ENCODE measurements at regions not wholly inside any gene's neighbourhood (a gene's known extent, or its start where the extent isn't known, plus 50 kb on each side); places are given as distances from the start of the nearest gene placed in this dataset.

DNA sequence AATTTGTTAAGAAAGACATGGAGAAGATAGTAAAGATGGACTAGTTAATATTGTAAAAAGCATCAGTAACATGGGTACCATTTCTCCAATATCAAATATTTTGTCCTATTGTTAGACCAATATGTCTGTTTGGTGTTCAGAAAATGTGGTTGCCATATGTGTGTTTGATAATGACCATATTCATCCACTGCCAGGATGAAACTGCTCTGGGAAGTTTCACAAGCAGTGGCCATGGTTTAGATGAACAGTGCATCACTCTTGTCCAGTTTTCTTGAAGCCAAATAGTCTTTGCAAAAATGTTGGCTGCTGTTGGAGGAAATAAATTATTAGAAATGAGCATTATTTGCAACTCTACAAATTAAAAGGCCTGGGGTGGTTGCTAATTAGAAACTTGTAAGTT is 333.8 kb downstream of the NUF2 start:
- no peak for DNase-seq (ENCODE audit: low read depth)

DNA sequence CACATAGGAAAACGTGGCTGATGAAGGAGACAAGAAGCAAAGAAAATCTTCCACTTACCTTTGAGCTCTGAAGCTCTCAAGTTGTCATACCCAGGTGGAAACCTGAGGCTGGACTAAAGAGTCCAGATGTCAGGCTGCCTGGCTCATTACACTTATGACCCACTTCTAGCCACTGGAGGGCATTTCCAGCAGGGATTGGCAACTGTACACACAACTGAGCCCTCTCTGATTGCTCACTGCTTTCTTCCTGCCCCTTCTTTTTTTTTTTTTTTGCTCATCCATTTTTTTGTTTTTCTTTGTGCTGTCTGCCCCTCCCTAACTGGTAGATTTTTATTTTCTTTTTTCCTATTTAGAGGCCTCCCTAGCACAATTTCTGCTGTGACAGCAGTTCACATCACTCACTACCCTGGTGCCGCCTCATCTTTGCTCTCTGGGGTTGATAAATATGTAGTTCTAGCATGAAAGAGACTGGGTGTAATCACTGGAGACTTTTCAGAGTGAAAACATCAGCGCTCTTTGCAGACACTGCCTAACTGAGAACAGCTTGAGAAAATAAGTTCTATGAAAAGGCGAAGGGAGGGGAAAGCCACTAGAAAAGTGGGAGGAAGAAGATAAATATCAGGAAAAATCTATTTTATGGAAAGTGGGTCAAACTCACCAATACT is 334.5 kb downstream of the NUF2 start:
- DNase-seq (ENCODE audit: low read depth): no peak

DNA sequence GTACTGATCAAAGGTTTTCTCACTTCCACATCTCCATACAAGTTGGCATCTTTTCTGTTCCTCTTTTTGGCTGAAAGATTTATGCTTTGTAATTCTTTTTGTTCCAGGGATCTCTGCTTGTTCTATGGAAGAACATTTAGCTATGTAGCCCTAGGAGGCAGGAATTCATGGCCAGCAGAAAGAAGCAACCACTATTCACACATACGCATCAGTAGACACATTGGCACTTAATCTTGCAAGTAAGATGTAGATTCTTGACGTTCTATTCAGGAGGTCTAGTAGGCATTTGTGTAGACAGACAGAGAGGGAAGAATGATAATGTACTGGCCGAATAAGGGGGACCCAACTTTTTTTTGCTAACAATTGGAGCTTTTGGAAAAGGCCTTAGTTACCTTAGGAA is 336.0 kb downstream of the NUF2 start:
- no peak for DNase-seq (ENCODE audit: low read depth)

DNA sequence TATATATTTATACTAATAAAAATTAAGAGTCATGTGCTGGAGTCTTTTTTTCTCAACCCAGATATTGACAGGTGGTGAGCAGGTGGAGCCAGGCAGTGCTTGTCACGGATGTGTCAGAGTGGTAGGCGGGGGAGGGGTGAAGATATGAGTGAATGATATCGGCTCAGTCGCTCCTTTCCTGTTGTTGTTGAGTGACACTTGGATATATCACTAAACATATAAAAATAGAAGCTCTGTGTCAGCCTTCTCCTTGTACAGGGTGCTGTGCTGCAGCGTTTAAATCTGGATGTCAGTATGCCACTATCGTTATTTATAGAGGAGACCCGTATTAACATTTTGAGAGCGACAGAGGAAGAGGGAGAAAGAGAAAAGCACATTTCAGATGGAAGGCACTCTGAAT is 339.6 kb downstream of the NUF2 start:
- no peak for DNase-seq (ENCODE audit: low read depth)

- DNase-seq (ENCODE audit: low read depth): peak; percentile 1
Observed at GRCh38 chr1:163664671-163665335, 343.0 kb downstream of the NUF2 start.

- no peak for DNase-seq (ENCODE audit: low read depth)
Observed at GRCh38 chr1:163668472-163668871, 346.7 kb downstream of the NUF2 start.

DNA sequence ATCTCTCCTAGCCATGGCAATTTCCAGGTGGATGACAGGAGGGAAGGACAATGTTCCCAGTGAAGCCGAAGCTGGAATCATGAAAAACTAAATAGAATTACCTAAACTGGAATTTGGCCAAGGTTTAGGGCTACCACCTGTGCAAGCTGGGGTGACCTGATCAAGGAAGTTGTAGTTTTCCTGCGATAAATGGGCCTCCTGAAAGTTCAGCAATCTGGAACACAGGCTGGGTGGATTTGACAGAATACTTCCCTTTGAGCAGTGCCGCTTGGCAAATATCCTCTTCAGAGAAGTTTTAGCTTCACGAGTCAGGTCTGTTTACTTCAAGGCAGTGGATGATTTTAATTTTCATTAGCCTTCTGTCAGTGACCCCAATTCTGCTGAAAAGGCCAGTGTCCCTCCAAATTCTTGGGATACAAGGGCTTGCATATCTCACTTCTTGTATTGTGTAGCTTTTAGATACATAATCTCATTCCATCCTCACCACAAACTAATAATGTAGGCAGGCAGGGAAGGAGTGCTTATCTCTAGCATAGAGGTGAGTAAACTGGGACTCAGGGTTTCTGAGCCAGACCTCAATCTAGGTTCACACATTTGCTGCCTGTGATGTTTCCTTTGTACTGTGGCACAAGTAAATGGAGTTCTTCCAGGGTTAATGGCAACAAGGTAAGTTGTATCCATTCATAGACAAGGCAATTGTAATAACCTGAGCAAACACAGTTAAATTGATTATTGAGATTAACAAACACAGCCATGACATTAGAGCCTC is 349.4 kb downstream of the NUF2 start:
- no peak for DNase-seq (ENCODE audit: low read depth)

GRCh38 chr1:163672976-163673758 is 351.4 kb downstream of the NUF2 start:
- peak; percentile 58 for DNase-seq (ENCODE audit: low read depth)

DNA sequence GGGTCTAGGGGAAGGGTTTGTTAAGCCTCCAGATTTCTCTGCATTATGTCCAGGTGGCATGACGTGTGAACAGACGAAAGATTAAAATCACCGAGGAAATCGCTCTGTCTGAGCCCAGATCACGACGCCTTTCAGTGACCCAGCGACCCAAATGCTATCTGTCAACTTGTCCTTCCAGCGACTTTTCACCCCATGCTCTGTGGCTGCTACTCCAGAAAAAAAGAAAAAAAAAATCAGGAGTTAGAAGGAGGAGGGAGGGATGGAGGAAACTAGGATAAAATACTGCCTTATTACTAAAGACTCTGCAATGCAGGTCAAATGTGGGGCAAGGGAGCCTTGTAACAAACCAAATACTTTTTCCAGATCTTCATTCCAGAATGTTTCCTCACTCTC is 352.0 kb downstream of the NUF2 start:
- DNase-seq (ENCODE audit: low read depth): peak; percentile 86

DNA sequence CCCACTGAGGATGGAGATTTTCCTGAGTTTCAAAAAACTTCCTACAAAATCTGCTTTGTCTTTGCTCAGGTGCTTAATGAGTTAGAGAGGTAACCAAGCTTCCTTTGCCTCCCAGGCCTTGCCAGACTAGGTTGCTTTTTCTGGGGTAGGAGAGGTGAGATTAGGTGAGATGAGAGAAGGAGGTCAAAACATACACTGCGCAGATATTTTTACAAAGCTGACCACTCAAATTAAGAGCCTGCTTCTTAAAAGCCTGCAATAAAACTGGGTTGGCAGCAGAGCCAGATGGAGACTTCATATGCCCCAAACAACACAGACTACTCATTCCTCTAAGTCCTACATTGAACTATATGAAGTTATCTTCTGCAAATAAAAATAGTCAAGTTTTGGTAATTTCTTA is 352.5 kb downstream of the NUF2 start:
- peak; percentile 1 for DNase-seq (ENCODE audit: low read depth)

GRCh38 chr1:163684785-163685184 is 363.0 kb downstream of the NUF2 start:
- DNase-seq (ENCODE audit: low read depth): no peak

DNA sequence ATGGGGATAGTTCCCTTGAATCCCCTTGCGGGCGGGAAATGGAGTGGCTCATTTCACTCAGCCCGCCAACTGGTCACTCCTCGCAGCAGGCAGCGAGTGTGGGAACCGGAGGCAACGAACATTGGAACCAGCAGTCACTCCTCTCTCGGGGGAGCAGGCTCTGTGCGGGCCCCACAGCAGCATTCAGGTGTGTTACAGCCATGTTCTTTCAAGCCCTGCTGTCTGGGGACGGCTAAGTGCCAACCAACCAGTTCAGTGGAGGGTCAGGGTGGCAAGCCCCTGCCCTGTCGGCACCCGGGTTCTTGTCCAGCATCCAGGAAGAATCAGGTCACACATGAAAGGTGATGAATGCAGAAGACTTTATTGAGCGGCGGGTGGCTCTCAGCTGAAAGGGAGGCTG is 370.5 kb downstream of the NUF2 start:
- no peak for DNase-seq (ENCODE audit: low read depth)

DNA sequence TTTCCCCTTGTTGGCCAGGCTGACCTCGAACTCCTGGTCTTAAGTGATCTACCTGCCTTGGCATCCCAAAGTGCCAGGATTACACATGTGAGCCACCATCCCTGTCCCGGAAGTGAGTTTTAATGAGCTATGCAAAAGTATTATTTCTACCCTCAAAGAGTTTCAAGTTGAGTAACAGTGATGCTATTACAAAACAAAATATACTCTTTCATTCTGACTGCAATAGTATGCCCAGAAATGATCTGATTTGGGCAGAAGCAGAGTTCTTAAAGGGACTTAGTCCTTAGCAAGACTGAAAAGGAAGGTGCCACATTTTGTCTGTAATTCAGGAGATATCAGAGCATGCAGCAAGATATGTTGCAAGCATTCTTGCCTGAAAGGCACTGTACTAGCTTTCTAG is 375.4 kb downstream of the NUF2 start:
- no peak for DNase-seq (ENCODE audit: low read depth)

GRCh38 chr1:163701783-163702374 is 380.1 kb downstream of the NUF2 start:
- no peak for DNase-seq (ENCODE audit: low read depth)

DNA sequence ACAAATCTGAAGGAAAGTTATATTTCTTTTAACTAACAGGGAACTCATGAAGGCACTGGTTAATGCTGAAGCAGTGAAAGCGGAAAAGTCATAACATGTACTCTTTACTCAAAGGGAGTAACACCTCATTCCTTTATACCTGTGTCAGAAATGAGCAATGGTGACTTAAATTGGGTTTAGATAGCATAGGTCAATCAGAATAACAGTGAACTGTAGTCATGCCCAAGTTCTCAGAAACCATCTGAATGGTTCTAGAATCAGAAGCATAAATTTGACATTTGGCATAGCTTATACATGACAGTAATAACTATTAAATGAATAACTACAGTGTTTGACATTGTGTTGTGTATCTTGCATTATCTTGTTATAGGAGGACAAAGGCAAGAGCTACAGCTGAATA is 382.0 kb downstream of the NUF2 start:
- no peak for DNase-seq (ENCODE audit: low read depth)

DNA sequence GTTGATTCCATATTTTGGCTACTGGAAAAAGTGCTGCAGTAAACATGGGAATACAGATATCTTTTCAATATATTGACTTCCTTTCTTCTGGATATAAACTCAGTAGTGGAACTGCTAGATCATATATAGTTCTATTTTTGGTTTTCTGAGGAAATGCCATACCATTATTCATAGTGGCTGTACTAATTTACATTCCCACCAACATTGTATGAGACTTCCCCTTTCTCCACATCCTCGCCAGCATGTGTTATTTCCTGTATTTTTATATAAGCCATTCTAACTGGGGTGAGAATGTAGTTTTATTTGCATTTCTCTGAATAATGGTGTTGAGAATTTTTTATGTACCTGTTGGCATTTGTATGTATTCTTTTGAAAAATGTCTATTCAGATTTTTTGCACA is 385.2 kb downstream of the NUF2 start:
- DNase-seq (ENCODE audit: low read depth): peak; percentile 8

GRCh38 chr1:163709636-163710035 is 387.9 kb downstream of the NUF2 start:
- peak; percentile 28 for DNase-seq (ENCODE audit: low read depth)

GRCh38 chr1:163712321-163712720 is 390.6 kb downstream of the NUF2 start:
- DNase-seq (ENCODE audit: low read depth): no peak

DNA sequence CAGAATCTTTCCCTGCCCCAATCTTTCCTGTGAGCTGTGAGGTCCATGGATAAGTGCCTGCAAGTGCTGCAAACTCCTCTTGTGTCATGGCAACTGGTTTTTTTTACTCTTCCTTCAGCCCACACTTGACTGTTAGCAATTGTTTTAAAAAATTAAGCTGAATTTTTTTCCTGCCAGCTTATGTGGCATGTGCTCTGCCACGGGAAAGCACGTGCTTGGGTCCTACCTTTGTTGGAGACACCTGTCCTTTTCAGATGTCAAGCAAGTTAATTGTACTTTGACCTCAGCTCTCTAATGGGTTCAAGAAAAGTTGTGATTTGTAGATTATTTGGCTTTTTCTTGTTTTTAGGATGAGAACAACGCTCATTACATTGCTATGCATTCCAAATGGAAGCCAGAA is 398.5 kb downstream of the NUF2 start:
- DNase-seq (ENCODE audit: low read depth): no peak

DNA sequence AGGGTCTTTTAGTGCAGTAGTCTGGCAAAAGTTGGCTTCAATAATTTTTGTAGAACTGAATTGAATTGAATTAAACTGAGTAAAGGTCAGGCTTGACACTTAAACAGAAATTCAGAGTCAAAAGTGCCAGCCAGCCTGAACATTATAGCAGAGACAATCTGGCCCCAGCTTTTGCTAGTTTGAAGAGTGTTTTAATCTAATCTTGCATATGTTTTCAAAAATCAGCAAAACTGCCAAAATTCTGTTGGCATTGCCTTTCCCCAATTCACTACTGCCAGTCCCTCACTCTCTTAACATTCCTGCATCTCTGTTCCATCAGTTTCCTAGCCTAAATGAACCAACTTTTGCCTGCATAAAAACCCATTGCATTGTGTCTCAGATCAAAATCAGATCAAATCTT is 403.8 kb downstream of the NUF2 start:
- no peak for DNase-seq (ENCODE audit: low read depth)

DNA sequence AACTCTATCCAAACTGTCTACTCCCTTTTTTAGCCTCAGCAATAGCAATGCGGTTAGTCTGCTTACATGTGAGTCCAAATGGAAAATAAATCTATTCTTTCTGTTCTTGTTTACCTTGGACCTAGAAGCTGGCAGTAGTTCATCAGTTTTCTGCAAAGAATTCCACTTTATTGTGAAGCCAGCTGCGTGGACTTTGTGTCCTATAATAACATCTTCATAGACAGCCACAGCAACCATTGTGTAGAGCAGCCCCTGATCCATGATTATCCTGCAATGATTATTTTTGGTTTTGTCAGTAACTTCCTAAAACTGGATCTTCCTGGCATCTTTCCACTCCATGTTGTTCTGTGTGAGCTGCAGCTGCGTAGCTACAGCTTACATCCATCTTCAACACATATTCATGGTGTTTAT is 408.7 kb downstream of the NUF2 start:
- peak; percentile 22 for DNase-seq (ENCODE audit: low read depth)

GRCh38 chr1:163737261-163737660 is 415.5 kb downstream of the NUF2 start:
- DNase-seq (ENCODE audit: low read depth): peak; percentile 70

Measured in EH (cell line).